ENCODE measurements at regions not wholly inside any gene's neighbourhood (a gene's known extent, or its start where the extent isn't known, plus 50 kb on each side); places are given as distances from the start of the nearest gene placed in this dataset.

DNA sequence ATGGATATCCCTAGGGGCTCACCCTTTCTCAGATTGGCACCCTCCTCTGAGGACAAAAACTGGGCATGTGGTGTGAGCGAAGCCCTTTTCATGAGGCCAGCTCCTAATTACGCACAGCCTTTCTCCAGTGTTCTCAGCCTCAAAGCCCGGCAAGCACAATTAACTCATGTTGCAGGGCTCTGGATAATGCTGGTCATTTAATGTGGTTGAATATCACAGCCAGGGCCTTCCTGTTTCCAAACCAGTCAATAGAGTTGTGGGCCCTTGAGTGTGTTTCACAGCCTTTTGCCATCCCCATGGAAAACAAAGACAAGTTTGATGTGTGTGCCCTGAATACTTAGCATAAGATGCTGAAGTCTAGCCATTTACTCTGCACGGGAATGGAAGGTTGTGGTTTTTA is 114.2 kb upstream of the ARHGAP5 start:
- TF ChIP-seq, protein P1, sequence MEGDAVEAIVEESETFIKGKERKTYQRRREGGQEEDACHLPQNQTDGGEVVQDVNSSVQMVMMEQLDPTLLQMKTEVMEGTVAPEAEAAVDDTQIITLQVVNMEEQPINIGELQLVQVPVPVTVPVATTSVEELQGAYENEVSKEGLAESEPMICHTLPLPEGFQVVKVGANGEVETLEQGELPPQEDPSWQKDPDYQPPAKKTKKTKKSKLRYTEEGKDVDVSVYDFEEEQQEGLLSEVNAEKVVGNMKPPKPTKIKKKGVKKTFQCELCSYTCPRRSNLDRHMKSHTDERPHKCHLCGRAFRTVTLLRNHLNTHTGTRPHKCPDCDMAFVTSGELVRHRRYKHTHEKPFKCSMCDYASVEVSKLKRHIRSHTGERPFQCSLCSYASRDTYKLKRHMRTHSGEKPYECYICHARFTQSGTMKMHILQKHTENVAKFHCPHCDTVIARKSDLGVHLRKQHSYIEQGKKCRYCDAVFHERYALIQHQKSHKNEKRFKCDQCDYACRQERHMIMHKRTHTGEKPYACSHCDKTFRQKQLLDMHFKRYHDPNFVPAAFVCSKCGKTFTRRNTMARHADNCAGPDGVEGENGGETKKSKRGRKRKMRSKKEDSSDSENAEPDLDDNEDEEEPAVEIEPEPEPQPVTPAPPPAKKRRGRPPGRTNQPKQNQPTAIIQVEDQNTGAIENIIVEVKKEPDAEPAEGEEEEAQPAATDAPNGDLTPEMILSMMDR (IDR thresholded peaks at IDR 0.05), result no peak
- no peak for TF ChIP-seq POLR2A (IDR thresholded peaks at IDR 0.05)
